ENCODE measurements at regions not wholly inside any gene's neighbourhood (a gene's known extent, or its start where the extent isn't known, plus 50 kb on each side); places are given as distances from the start of the nearest gene placed in this dataset.

- no peak overlapping the region for H3K4me3 ChIP-seq (ENCODE audit: low read depth, low read length)
- no peak for DNase-seq (ENCODE audit: low read depth)
- TF ChIP-seq MYC (IDR thresholded peaks at IDR 0.05; ENCODE audit: low read depth, low read length) (no peak), POLR2A (IDR thresholded peaks at IDR 0.05; ENCODE audit: extremely low read depth, insufficient read length) (no peak), CTCF (IDR thresholded peaks at IDR 0.05; ENCODE audit: low read depth, low read length) (no peak), MAX (IDR thresholded peaks at IDR 0.05; ENCODE audit: low read depth, low read length) (no peak)
These were observed 177.0 kb downstream of the RFC3 start for GRCh38 chr13:33994826-33995502.

- no peak for DNase-seq (ENCODE audit: low read depth)
- H3K4me3 ChIP-seq (ENCODE audit: low read depth, low read length) = no peak overlapping the region
- no peak for TF ChIP-seq POLR2A (IDR thresholded peaks at IDR 0.05; ENCODE audit: extremely low read depth, insufficient read length)
- TF ChIP-seq MAX (IDR thresholded peaks at IDR 0.05; ENCODE audit: low read depth, low read length) = no peak
- TF ChIP-seq CTCF (IDR thresholded peaks at IDR 0.05; ENCODE audit: low read depth, low read length) = no peak
- TF ChIP-seq MYC (IDR thresholded peaks at IDR 0.05; ENCODE audit: low read depth, low read length) = no peak
These were observed 178.7 kb downstream of the RFC3 start for GRCh38 chr13:33996636-33997035.

- no peak overlapping the region for H3K4me3 ChIP-seq (ENCODE audit: low read depth, low read length)
- no peak for TF ChIP-seq MYC (IDR thresholded peaks at IDR 0.05; ENCODE audit: low read depth, low read length)
- no peak for TF ChIP-seq CTCF (IDR thresholded peaks at IDR 0.05; ENCODE audit: low read depth, low read length)
- no peak for TF ChIP-seq POLR2A (IDR thresholded peaks at IDR 0.05; ENCODE audit: extremely low read depth, insufficient read length)
- TF ChIP-seq MAX (IDR thresholded peaks at IDR 0.05; ENCODE audit: low read depth, low read length) = no peak
- no peak for DNase-seq (ENCODE audit: low read depth)
These were observed 179.6 kb downstream of the RFC3 start for GRCh38 chr13:33997574-33997973.

GRCh38 chr13:33999811-34000605, 182.1 kb downstream of the RFC3 start:
- no peak overlapping the region for H3K4me3 ChIP-seq (ENCODE audit: low read depth, low read length)
- no peak for TF ChIP-seq CTCF (IDR thresholded peaks at IDR 0.05; ENCODE audit: low read depth, low read length)
- TF ChIP-seq POLR2A (IDR thresholded peaks at IDR 0.05; ENCODE audit: extremely low read depth, insufficient read length) = no peak
- TF ChIP-seq MYC (IDR thresholded peaks at IDR 0.05; ENCODE audit: low read depth, low read length) = no peak
- no peak for TF ChIP-seq MAX (IDR thresholded peaks at IDR 0.05; ENCODE audit: low read depth, low read length)
- no peak for DNase-seq (ENCODE audit: low read depth)

- no peak for TF ChIP-seq MYC (IDR thresholded peaks at IDR 0.05; ENCODE audit: low read depth, low read length)
- no peak for TF ChIP-seq MAX (IDR thresholded peaks at IDR 0.05; ENCODE audit: low read depth, low read length)
- no peak for TF ChIP-seq POLR2A (IDR thresholded peaks at IDR 0.05; ENCODE audit: extremely low read depth, insufficient read length)
- no peak for TF ChIP-seq CTCF (IDR thresholded peaks at IDR 0.05; ENCODE audit: low read depth, low read length)
- H3K4me3 ChIP-seq (ENCODE audit: low read depth, low read length) = no peak overlapping the region
- DNase-seq (ENCODE audit: low read depth) = no peak
These were observed 183.0 kb downstream of the RFC3 start for GRCh38 chr13:34000955-34001354.
